NCI-H2107 treated with DMSO at 0.1 percent for 48 hours (cell line): ENCODE measurements at regions not wholly inside any gene's neighbourhood (a gene's known extent, or its start where the extent isn't known, plus 50 kb on each side); places are given as distances from the start of the nearest gene placed in this dataset.

Experiments used
- DNase-seq: peaks from one replicate; lab custom pipeline; 2025; ENCODE audit not compliant: unreplicated experiment; lab: John Stamatoyannopoulos, UW

DNA sequence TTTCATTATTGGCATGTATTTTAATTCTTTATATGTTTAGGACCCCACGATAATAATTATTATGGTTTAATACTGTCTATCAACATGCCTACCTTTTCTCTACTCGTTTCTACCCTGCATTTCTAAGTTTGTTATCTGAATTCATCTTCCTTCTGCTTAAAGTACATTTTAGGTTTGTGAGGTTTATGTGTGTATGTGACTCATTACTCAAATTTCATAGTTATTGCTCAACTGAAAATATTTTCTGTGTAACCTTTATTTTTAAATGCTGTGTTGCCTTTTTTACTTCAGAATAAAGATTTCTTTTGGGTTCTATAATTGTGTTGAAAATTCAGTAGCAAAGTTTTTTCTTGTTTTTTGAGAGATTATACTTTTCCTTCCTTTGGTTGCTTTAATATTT lies 933.9 kb upstream of the LRRTM1 start:
- DNase-seq, result no peak

DNA sequence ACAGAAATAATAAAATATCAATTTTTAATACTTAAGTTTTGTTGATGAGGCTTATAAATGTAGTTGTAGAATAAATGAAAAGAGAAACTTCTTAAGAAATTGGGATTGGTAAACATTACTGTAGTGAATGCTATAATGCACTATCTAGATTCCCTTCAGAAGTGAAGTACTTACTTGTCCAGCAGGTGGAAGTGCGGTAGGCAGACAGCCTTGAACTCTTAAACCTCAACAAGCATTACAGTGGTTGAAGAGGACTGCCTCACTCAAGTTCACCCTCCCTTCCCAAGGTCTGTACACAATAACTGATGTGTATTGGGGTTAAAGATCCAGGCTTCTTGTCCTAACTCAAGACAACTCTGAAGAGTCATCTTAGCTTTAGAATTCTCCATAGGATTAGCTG lies 931.0 kb upstream of the LRRTM1 start:
- no peak for DNase-seq

DNA sequence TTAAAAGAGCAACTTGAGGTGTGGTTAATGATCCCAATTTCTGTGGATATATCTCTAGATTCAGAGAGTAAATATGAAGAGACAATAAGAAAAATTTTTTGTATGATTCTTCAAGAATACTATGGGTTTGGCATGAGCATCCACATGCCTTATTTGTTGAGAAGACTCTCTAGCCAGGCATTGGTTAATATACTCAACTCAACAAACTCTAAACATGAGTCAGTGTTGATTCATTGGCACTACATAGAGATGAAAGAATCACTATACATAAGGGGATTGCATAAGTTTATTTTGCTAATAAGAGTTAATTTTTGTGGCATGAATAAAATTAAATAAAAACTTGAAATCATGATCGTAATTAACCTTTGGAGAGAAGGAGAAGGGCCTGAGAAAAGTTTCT lies 930.2 kb upstream of the LRRTM1 start:
- DNase-seq, result no peak

DNA sequence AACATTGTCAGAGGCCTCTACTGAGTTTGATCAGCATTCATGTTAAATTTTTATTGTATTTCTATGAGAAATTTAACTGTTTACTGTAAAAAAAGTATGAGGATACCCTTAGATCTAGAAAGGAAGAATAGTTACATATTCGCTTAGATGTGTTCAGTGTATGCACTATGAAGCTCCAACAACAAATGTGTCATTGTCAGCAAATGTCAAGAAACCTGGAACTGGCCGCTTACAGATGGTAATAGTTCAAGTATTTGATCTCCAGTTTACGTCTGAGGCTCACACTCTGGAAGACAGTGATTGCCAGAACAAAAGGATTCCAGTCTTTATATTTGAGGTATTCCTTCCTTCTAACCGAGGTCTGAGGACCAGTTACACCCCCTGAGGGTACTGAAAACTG lies 921.2 kb upstream of the LRRTM1 start:
- no peak for DNase-seq

DNA sequence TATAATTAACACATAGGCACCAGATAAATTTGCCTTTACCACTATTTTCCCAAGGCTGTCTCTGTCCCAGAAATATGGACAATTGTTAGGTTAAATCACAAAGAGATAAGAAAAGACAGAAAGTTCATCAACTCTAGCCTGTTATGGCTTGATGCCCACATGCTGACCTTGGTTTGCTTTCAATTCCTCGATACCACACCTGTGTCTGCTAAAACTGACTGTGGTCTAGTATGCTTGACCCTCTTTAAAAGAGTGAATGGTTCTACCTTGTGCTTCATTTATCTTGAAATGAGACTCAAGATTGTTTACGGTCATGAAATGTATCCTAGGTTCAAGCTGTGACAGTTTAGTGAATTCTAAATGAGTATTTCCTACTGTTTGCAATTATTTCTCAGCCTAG lies 909.0 kb upstream of the LRRTM1 start:
- no peak for DNase-seq

DNA sequence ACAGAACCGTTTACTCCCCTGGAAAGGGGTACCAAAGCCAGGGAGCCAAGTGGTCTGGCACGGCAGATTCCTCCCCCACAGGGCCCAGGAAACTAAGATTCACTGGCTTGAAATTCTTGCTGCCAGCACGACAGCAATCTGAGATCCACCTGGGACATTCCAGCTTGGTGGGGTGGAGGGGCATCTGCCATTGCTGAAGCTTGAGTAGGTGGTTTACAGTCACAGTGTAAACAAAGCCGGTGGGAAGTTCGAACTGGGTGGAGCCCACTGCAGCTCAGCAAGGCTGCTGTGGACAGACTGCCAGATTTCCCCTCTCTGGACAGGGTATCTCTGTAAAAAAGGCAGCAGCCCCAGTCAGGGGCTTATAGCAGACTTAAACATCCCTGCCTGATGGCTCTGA lies 901.7 kb upstream of the LRRTM1 start:
- DNase-seq, result no peak

DNA sequence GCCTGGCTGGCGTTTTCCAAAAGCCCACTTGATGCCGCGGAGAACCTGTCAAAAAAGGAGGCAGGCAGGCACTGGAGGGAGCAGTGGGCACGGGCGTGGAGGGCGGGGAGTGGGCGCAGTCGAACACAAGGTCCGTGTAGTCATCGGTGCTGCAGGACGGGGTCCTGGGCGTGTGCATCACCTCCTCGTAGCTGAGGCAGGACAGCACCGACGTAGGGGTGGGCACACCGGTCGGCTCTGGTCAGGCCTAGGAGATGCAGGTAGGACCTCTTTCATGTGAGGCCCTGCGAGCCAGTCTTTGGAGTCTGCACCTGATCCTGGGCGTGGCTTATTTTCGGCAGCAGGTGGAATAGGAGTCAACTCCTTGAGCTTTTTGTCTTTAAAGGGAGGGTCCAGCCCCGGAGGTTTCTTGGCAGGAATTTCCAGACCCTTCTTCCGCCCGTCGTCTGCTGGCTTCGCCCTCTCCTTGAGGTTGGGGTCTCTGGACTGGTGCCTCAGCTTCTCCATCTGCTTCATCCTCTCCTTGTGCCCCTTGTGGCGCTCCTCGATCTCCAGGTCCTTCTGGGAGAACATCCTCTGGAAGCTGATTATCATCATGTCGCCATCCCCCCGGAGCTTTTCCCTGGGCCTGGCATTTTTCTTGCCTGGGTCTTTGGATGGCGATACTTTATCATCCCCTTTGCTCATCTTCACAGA lies 892.5 kb upstream of the LRRTM1 start:
- DNase-seq, result no peak

DNA sequence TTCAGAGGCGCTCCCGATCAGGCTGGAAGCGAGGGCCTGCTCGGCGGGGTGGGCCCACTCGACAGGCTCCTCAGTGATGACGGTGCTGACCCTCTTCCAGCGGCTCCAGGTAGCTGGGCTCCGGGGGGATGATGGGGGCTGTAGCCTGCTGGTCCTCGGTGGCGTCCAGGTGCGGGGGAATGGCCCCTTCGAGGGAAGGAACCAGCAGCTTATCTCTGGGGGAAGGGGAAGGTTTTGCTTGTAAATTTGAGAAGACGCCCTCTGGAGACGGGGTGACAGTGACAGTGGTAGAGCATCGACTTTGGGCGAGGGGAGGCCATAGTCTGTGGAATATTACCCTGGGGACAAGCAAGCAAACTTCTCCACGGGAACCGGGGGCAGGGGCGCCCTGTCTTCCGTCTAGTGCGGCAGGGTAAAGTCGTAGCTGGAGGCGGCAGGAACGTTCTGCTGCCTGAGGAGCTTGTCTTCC lies 891.9 kb upstream of the LRRTM1 start:
- no peak for DNase-seq

DNA sequence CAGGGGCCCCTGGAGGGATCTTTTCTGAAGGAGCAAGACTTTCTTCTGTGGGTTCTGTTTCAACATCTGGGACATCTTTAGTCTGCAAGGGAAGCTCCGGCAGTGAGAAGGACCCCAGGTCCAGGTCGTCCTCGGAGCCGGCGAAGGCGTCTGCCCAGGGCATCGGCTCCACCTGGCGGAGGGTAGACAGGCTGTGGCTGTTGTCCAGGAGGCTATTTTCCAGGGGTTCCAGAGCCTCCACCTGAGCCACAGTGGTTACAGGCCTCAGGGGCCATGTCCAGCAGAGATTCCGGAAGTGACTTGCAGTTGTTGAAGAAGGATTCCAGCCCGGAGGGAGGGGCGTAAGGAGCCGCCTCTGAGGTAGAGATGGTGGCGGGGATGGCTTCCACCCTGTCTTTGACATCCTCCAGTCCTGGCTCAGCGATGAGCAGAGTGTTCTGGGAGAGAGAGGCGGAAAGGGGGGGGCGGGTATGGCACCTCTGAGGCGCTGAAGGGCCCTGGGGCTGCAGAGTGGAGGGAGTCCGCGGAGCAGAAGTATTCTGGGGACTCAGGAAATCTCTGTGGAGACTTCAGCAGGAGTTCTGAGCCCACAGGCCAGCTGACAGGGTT lies 891.3 kb upstream of the LRRTM1 start:
- no peak for DNase-seq

DNA sequence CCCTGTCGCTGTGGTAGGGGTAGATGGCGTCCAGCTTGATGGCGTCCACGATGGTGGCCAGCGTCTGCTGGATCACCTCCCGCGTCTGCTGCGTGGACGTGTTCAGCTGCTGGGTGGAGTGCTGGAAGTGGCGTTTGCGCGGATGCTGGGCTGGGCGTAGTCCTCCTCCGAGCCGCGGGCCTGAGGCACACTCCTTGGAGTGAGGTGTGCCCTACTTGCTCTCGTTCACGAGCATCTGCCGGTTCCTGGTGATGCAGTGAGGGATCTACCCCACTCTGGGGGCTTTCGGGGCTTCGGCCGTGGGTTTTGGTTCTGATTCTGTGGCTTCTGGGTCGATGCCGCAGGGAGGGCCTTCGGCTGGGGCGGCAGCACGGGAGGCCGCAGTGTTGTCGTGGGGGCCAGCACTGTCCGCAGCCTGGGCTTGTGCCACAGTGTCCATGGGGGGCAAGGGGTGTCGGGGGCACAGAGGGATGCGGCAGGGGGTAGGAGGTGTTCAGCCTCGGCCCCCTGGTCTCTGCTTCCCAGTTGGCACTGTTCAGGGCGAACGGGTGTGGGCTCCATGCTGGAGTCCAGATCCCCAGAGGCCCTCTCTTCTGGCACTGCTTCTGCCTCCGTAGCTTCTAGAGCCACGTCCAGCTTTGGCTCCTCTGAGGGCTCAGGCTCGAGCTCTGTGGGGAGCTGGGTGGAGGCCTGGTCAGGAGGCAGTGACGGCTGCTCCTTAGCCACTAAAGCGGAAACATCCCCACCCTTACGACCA lies 890.6 kb upstream of the LRRTM1 start:
- DNase-seq, result no peak

DNA sequence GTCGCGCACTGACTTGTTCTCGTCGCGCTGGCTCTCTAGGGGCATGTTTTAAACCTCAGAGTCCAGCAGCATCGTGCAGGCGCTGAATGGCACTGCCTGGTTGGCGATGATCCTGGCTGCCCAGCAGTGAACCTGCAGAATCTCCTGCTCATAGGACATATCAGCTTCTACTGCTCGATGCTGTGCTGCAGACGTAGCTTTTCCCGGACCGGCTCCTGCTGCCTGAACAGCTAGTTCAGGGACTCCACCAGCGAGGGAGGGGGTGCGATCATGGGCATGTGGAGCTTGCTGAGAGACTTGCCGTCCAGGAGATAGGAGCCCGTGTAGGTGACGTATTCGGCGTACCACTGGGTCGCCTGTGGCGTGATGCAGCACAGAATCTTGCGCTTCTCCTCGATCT lies 890.0 kb upstream of the LRRTM1 start:
- no peak for DNase-seq

DNA sequence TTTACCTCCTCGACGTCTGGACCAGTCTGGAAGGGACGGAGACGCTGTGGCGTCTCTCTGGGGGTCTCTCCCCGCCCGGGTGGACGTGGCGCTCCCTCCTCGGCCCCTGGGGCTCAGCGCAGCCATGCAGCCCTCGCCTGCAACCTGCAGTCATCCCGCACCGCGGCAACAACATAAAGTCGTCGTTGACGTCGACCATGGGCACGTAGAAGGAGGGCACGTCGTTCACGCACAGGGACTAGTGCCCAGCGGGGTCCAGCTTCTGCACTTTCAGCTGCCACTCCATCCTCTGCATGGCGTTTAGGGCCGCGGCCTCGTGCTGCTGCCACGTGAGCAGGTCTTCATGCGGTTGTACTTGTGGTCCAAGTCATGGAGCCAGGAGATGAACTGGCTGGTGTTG lies 889.6 kb upstream of the LRRTM1 start:
- no peak for DNase-seq

DNA sequence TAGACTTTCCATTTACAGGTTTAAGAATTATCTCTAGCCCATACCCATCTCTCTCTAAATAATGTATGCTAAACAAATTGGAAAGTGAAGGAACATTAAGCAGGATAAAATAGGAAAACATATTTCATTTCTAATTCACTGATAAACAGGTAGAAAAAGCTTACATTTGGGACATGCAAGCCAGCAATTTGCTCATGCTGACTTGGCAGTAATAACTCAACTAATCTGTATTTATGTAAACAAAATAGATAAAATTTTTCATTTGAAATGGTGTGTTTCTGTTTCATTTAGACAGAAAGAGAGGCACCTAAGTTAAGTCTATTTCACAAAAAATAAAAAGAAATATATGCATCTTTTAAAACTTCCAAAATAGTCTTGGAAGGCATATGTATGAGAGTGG lies 877.3 kb upstream of the LRRTM1 start:
- no peak for DNase-seq

DNA sequence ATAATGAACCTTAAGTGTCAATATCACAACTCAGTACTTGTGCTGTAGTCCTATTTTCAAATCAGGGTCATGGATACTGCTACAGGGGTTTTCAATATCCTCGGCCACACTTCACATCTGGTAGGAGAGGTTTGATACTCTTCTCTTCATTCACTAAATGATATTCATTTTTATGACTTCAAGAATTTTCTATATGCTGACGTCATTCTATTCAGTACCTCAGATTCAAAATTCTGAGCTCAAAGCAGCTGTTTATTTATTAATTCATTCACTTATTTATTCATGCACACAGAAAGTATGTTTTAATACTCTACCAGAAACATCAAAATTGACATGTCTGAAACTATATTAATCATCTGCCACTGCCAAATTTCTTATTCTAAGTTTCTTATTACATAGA lies 866.9 kb upstream of the LRRTM1 start:
- no peak for DNase-seq

DNA sequence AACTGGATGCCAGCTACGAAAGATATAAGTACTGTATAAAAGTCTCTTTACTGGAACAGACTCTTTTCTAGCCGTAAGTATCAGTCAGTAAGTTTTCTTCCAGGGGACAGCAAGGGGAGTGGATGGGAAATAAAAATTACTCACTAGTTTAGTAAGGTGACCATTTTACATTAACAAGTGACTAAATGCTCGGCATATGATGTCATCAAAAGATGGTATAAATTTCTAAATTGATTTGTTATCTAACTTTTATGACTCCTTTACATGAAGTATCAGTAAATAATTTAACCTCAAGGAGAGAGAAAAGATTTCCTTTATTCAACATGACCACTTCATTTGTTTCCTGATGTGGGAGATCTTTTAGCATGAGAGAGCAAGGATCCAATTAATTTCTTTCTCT lies 859.0 kb upstream of the LRRTM1 start:
- DNase-seq, result no peak

DNA sequence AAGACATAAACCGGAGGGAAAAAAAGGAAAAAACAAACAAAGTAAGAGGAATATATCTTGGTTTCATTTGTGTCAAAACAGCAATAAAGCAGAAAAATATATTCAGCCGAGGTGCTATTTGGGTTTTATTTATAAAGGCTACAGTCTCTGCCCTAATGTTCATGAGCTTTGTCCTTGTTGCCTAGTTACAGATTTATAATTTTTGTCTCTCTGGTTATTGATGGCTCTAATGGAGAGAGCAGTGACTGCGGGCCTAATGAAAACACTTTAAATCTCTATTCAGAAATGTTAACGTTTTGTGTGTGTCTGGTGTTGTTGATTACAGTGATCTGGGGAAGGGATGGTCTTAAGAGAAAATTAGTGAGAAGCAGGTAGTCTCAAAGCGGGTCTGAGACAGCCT lies 854.0 kb upstream of the LRRTM1 start:
- DNase-seq, result no peak

DNA sequence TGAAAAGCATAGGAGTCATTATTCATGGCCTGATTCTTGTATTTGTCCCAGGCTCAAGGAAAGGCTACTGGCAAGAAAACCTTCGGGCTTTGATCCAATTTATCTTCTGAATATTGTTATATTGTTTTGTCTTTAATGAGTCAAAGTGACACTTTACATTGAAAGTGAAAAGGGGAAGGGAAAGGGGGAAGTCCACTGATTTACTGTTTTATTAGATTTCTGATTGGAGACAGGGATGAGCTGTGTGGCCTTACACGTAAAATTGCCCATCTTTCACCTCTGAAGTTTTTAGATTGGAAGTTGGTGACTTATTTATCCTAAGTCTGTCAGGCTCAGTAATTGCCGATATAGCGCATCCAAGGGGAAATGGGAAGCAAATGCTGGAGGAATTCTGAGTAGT lies 843.8 kb upstream of the LRRTM1 start:
- no peak for DNase-seq

DNA sequence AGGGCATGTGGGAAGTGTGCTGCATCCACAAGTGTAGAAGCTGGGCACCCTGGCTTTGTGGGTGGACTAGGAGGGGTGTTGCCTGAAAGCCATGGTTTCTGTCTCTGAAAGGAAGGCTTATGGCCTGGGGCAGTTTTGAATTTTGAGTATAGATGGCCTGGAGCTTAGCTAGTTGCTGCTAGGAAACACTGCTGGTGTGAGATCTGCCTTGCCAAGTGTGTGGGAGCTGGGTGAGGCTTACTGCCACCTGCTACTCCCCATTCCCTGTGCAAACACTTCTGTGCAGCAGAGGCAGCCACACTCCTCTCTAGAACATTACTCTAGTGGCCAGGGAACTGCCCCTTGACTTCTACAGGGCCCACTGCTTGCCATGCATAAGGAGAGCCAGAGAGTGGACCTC lies 831.7 kb upstream of the LRRTM1 start:
- no peak for DNase-seq

DNA sequence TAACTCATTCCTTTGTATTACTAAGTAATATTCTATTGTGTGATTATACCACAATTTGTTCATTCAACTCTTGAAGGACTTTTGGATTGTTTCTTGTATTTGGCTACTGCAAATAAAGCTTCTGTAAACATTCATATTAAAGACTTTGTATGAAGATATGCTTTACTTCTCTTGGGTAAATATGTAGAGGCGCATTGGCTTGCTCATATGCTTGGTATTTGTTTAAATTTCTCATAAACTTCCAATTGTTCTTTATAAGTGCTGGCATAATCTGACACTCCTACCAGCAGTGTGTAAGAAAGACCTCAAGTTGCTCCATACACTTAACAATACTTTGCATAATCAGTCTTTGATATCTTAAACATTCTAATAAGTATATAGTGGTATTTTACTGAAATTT lies 792.8 kb upstream of the LRRTM1 start:
- no peak for DNase-seq

DNA sequence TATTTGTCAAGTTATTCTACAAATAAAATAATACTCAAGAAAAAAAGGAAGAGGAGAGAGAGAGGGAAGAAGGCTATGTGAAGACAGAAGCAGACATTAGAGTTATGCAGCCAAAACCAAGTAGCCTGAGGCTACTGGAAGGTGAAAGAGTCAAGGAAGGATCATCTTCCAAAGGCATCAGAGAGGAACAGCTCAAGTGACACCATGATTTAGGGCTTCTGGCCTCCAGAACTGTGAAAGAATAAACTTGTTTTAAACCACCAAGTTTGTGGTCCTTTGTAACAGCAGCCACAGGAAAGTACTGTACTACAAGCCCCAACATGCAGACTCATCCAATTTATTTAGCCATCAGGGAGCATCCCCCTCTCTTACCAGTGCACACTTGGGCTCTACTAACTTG lies 788.5 kb upstream of the LRRTM1 start:
- no peak for DNase-seq

DNA sequence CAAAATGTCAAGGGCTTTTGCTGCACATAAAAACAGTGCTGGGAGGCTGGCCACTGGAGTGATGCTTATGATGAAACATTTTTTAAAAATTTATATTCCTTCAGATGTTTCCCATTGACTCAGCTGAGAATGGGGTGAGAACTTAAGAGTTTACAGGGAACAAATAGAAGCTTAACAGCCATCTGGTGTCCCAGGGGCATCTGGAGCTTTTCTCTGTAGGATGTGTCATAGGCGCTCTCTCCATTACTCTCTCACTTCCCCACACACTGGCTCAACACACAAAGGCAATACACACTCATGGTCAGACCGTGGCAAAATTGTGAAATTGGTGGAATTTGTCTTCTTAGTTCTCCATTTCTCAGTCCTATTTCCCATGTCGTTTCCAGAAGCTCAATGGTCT lies 783.1 kb upstream of the LRRTM1 start:
- DNase-seq, result no peak

DNA sequence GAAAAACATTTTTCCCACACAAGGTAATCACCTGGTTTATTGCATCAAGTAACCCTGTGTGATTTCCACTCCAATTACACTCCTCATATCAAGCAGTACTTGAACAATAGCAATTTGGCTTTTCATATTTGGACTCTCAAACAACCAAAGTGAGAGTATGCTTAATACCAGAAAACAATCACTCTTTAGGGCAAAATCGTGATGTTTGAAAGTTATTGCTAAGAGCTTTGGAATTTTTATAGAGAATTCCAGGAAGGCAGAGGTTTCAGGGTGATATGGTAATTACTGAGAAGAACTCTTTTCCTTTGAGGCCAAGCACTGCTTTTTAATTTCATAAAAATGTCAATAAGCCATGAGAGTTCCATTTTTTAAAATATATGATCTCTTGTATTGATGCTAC lies 779.5 kb upstream of the LRRTM1 start:
- no peak for DNase-seq
